WTC11 (cell line): ENCODE measurements at regions not wholly inside any gene's neighbourhood (a gene's known extent, or its start where the extent isn't known, plus 50 kb on each side); places are given as distances from the start of the nearest gene placed in this dataset.

Experiments used
- ATAC-seq: fragments of 200-7000 bp; cut with Tn5 transposase; 2 replicates; pipeline ENCODE4 v1.10.0; 2021; ENCODE audit warnings: mild to moderate bottlenecking, moderate library complexity
- CTCF ChIA-PET: fragments of 300-600 bp; sonication (Branson Sonifier 250); formaldehyde crosslinking; loops from one replicate; lab custom pipeline; 2021; ENCODE audit warnings: antibody characterized with exemption; lab: Charles Lee
- POLR2A ChIA-PET: fragments of 350-600 bp; sonication (Branson Sonifier 250); formaldehyde crosslinking; loops from one replicate; lab custom pipeline; 2021; ENCODE audit warnings: antibody characterized with exemption; lab: Charles Lee
- DNase-seq: peaks from one replicate; pipeline ENCODE4 v3.0.0; 2021; ENCODE audit warnings: low spot score
- H3K27ac Mint-ChIP-seq: 2 replicates; pipeline ENCODE4 v1.8.0; 2021; ENCODE audit warnings: mixed read lengths
- H3K27me3 Mint-ChIP-seq: 2 replicates; pipeline ENCODE4 v1.8.0; 2021; ENCODE audit warnings: low read depth, mild to moderate bottlenecking, moderate library complexity, mixed read lengths
- H3K36me3 Mint-ChIP-seq: 2 replicates; pipeline ENCODE4 v1.8.0; 2021; ENCODE audit warnings: mixed read lengths
- H3K4me1 Mint-ChIP-seq: 2 replicates; pipeline ENCODE4 v1.8.0; 2022; ENCODE audit warnings: mixed read lengths
- H3K4me3 Mint-ChIP-seq: 2 replicates; pipeline ENCODE4 v1.8.0; 2021; ENCODE audit warnings: mild to moderate bottlenecking, moderate library complexity, mixed read lengths
- H3K9me3 Mint-ChIP-seq: 2 replicates; pipeline ENCODE4 v1.8.0; 2021; ENCODE audit warnings: mixed read lengths
- ATF3 ChIP-seq: sonication (generic); formaldehyde crosslinking; conservative IDR thresholded peaks from 2 replicates; pipeline ENCODE4 v1.8.1; 2022; ENCODE audit warnings: mild to moderate bottlenecking, missing genetic modification reagents
- CREM ChIP-seq: sonication (generic); formaldehyde crosslinking; IDR thresholded peaks from 2 replicates; pipeline ENCODE4 v1.8.1; 2022; ENCODE audit warnings: mild to moderate bottlenecking, missing genetic modification reagents, moderate library complexity
- E2F5 ChIP-seq: sonication (generic); formaldehyde crosslinking; IDR thresholded peaks from 2 replicates; pipeline ENCODE4 v1.8.1; 2022; ENCODE audit warnings: mild to moderate bottlenecking, moderate library complexity, missing genetic modification reagents
- ELF4 ChIP-seq: sonication (generic); formaldehyde crosslinking; IDR thresholded peaks from 2 replicates; pipeline ENCODE4 v1.8.1; 2022; ENCODE audit warnings: low read depth, mild to moderate bottlenecking, moderate library complexity, missing genetic modification reagents
- EMX1 ChIP-seq: fragments of 250-450 bp; sonication (Bioruptor Pico); IDR thresholded peaks from 2 replicates; pipeline ENCODE4 v1.8.0; 2021; ENCODE audit warnings: mild to moderate bottlenecking
- FOXJ3 ChIP-seq: sonication (generic); formaldehyde crosslinking; IDR thresholded peaks from 2 replicates; pipeline ENCODE4 v1.9.0; 2021; ENCODE audit warnings: missing genetic modification reagents, mild to moderate bottlenecking, borderline replicate concordance
- IRF2 ChIP-seq: sonication (generic); formaldehyde crosslinking; IDR thresholded peaks from 2 replicates; pipeline ENCODE4 v1.8.0; 2022; ENCODE audit warnings: low read depth, missing genetic modification reagents, borderline replicate concordance
- JAZF1 ChIP-seq: fragments of 250-450 bp; sonication (Bioruptor Pico); IDR thresholded peaks from 2 replicates; pipeline ENCODE4 v1.9.0; 2021; ENCODE audit warnings: moderate library complexity, mild to moderate bottlenecking, inconsistent platforms
- KAT7 ChIP-seq: sonication (generic); formaldehyde crosslinking; IDR thresholded peaks from 2 replicates; pipeline ENCODE4 v1.8.1; 2023; ENCODE audit warnings: missing genetic modification reagents, mild to moderate bottlenecking, borderline replicate concordance
- NFATC4 ChIP-seq: fragments of 250-450 bp; sonication (Bioruptor Pico); IDR thresholded peaks from 2 replicates; pipeline ENCODE4 v1.9.0; 2021; ENCODE audit warnings: mild to moderate bottlenecking
- NFE2L1 ChIP-seq: sonication (generic); formaldehyde crosslinking; IDR thresholded peaks from 2 replicates; pipeline ENCODE4 v1.8.1; 2023; ENCODE audit warnings: missing genetic modification reagents
- NR3C1 ChIP-seq: sonication (generic); formaldehyde crosslinking; conservative IDR thresholded peaks from 2 replicates; pipeline ENCODE4 v1.8.1; 2023; ENCODE audit warnings: low read depth, mild to moderate bottlenecking, missing genetic modification reagents
- PRDM15 ChIP-seq: sonication (generic); formaldehyde crosslinking; IDR thresholded peaks from 2 replicates; pipeline ENCODE4 v1.8.0; 2022; ENCODE audit warnings: missing genetic modification reagents
- USF1 ChIP-seq: sonication (generic); formaldehyde crosslinking; IDR thresholded peaks from 2 replicates; pipeline ENCODE4 v1.8.0; 2022; ENCODE audit warnings: mild to moderate bottlenecking, missing genetic modification reagents
- ZNF425 ChIP-seq: fragments of 250-450 bp; sonication (Bioruptor Pico); conservative IDR thresholded peaks from 2 replicates; pipeline ENCODE4 v1.9.0; 2021; ENCODE audit warnings: mild to moderate bottlenecking
- ZNF532 ChIP-seq: fragments of 250-450 bp; sonication (Bioruptor Pico); IDR thresholded peaks from 2 replicates; pipeline ENCODE4 v1.9.0; 2021; ENCODE audit warnings: mild to moderate bottlenecking, borderline replicate concordance
- ZNF671 ChIP-seq: fragments of 250-450 bp; sonication (Bioruptor Pico); IDR thresholded peaks from 2 replicates; pipeline ENCODE4 v1.8.0; 2021; ENCODE audit warnings: mild to moderate bottlenecking
- TF ChIP-seq, protein P1 (sequence below): sonication (generic); formaldehyde crosslinking; IDR thresholded peaks from 2 replicates; pipeline ENCODE4 v1.8.1; 2023; ENCODE audit warnings: mild to moderate bottlenecking, missing genetic modification reagents
- TF ChIP-seq, protein P2 (sequence below): sonication (generic); formaldehyde crosslinking; IDR thresholded peaks from 2 replicates; pipeline ENCODE4 v1.8.1; 2023; ENCODE audit warnings: mild to moderate bottlenecking, missing genetic modification reagents, moderate library complexity

DNA sequence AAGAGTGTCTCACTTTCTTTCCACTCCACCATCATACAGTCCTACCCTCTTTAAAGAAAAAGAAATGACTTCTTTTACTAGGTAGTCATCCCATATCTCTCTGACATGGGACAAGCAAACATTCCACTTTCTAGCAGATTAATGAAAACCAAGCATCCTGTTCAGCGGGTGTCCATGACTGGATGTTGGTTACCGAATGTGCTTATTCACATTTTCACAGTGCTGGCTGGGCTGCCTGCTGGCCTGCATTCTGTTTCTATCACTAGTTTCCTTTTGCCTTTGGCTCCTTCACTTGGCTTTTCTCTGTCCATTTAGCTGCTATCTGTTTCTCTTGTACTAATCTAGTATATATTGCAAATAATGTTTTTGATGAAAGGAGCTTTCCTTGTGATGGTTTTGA, 598.4 kb downstream of the RWDD3 start (continued):
- TF ChIP-seq ZNF425 (CRISPR knock-in tag) (no peak), NFATC4 (CRISPR knock-in tag) (no peak), ATF3 (CRISPR knock-in tag) (no peak), ZNF671 (no peak), FOXJ3 (no peak), EMX1 (no peak), ELF4 (CRISPR knock-in tag) (no peak)
- TF ChIP-seq, protein P1, sequence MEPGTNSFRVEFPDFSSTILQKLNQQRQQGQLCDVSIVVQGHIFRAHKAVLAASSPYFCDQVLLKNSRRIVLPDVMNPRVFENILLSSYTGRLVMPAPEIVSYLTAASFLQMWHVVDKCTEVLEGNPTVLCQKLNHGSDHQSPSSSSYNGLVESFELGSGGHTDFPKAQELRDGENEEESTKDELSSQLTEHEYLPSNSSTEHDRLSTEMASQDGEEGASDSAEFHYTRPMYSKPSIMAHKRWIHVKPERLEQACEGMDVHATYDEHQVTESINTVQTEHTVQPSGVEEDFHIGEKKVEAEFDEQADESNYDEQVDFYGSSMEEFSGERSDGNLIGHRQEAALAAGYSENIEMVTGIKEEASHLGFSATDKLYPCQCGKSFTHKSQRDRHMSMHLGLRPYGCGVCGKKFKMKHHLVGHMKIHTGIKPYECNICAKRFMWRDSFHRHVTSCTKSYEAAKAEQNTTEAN (CRISPR knock-in tag) = no peak
- TF ChIP-seq, protein P2, sequence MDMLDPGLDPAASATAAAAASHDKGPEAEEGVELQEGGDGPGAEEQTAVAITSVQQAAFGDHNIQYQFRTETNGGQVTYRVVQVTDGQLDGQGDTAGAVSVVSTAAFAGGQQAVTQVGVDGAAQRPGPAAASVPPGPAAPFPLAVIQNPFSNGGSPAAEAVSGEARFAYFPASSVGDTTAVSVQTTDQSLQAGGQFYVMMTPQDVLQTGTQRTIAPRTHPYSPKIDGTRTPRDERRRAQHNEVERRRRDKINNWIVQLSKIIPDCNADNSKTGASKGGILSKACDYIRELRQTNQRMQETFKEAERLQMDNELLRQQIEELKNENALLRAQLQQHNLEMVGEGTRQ (CRISPR knock-in tag) = no peak

GRCh38 chr1:95849439-95849838, 615.4 kb downstream of the RWDD3 start:
- Mint-ChIP-seq H3K27ac (no peak overlapping the region), H3K36me3 (peaks cover 4% of the 10 kb centered on the region; the same call in 1 of the 2 replicates), H3K9me3 (peaks cover 11% of the 10 kb centered on the region), H3K4me3 (no peak overlapping the region), H3K27me3 (no peaks in the 10 kb centered on the region), H3K4me1 (peaks cover 12% of the 10 kb centered on the region)
- CTCF ChIA-PET = no interaction called here
- DNase-seq (no peak), ATAC-seq (no peak)
- TF ChIP-seq IRF2 (CRISPR knock-in tag) (no peak), NR3C1 (CRISPR knock-in tag) (no peak), PRDM15 (CRISPR knock-in tag) (no peak), ZNF671 (no peak), KAT7 (CRISPR knock-in tag) (no peak), JAZF1 (CRISPR knock-in tag) (no peak), EMX1 (no peak), CREM (CRISPR knock-in tag) (no peak), USF1 (no peak), E2F5 (CRISPR knock-in tag) (no peak), NFE2L1 (CRISPR knock-in tag) (no peak), ZNF532 (CRISPR knock-in tag) (no peak)
- POLR2A ChIA-PET = no interaction called here
